Thyroid gland (tissue), 4 donors: ENCODE measurements at regions not wholly inside any gene's neighbourhood (a gene's known extent, or its start where the extent isn't known, plus 50 kb on each side); places are given as distances from the start of the nearest gene placed in this dataset.

Experiments
- CTCF ChIP-seq, 6 experiments: fragments of 200-600 bp in 3 of 6; fragments of 450-650 bp in 3 of 6; sonication (generic) in 3 of 6; IDR thresholded peaks; one replicate each; pipeline ENCODE4 v1.5.1; 2016 to 2019; ENCODE audit warnings: antibody characterized with exemption in 6 of 6, mild to moderate bottlenecking in 2 of 6, inconsistent platforms in 1 of 6, moderate library complexity in 1 of 6
- POLR2A ChIP-seq, 2 donors: fragments of 450-650 bp; IDR thresholded peaks; one replicate each; pipeline ENCODE4 v1.6.1; 2017; ENCODE audit warnings: antibody characterized with exemption in 2 of 2, mild to moderate bottlenecking in 2 of 2, moderate library complexity in 1 of 2

- TF ChIP-seq CTCF (IDR thresholded peaks at IDR 0.05) (no peak), POLR2A (IDR thresholded peaks at IDR 0.05) (no peak)
Measured at GRCh38 chr11:109237636-109238035, 184.4 kb upstream of the C11orf87 start.
